Panc1 (cell line): ENCODE measurements at regions not wholly inside any gene's neighbourhood (a gene's known extent, or its start where the extent isn't known, plus 50 kb on each side); places are given as distances from the start of the nearest gene placed in this dataset.

Experiments
- TCF7L2 ChIP-seq: IDR thresholded peaks from 2 replicates; pipeline ENCODE4 v1.6.1; 2011; ENCODE audit warnings: mild to moderate bottlenecking, low read depth, low read length, inconsistent platforms
- TF ChIP-seq, protein P1 (sequence below): fragments of 450-650 bp; IDR thresholded peaks from 2 replicates; pipeline ENCODE4 v1.5.1; 2017; ENCODE audit warnings: mild to moderate bottlenecking
- TF ChIP-seq, protein P2 (sequence below), 2 experiments: IDR thresholded peaks; 2 replicates each; pipeline ENCODE4 v1.6.1; 2011 to 2012; ENCODE audit warnings: low read depth in 2 of 2, control low read depth in 1 of 2, low read length in 1 of 2, mild to moderate bottlenecking in 1 of 2, moderate library complexity in 1 of 2; ENCODE audit not compliant: insufficient read depth in 1 of 2

DNA sequence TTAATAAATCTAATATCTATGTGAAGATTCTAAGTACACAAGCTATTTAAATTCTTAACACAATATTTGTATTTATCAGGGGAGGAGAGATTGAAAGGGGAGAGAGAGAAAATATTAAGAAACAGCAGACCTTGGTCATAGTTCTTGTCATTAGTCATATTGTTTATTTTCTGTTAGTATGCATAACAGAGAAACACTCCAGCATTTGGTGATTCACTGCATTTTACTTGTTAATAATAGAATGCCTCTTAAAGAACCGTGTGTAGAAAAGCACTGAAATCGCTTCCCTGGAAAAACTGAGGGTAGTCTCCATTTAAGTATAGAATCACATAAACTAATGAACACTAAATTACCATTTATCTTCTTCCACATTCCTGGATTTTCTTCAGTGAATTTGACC lies 122.7 kb upstream of the TRPC6 start:
- TF ChIP-seq, protein P1, sequence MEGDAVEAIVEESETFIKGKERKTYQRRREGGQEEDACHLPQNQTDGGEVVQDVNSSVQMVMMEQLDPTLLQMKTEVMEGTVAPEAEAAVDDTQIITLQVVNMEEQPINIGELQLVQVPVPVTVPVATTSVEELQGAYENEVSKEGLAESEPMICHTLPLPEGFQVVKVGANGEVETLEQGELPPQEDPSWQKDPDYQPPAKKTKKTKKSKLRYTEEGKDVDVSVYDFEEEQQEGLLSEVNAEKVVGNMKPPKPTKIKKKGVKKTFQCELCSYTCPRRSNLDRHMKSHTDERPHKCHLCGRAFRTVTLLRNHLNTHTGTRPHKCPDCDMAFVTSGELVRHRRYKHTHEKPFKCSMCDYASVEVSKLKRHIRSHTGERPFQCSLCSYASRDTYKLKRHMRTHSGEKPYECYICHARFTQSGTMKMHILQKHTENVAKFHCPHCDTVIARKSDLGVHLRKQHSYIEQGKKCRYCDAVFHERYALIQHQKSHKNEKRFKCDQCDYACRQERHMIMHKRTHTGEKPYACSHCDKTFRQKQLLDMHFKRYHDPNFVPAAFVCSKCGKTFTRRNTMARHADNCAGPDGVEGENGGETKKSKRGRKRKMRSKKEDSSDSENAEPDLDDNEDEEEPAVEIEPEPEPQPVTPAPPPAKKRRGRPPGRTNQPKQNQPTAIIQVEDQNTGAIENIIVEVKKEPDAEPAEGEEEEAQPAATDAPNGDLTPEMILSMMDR, result no peak
- TF ChIP-seq, protein P2, sequence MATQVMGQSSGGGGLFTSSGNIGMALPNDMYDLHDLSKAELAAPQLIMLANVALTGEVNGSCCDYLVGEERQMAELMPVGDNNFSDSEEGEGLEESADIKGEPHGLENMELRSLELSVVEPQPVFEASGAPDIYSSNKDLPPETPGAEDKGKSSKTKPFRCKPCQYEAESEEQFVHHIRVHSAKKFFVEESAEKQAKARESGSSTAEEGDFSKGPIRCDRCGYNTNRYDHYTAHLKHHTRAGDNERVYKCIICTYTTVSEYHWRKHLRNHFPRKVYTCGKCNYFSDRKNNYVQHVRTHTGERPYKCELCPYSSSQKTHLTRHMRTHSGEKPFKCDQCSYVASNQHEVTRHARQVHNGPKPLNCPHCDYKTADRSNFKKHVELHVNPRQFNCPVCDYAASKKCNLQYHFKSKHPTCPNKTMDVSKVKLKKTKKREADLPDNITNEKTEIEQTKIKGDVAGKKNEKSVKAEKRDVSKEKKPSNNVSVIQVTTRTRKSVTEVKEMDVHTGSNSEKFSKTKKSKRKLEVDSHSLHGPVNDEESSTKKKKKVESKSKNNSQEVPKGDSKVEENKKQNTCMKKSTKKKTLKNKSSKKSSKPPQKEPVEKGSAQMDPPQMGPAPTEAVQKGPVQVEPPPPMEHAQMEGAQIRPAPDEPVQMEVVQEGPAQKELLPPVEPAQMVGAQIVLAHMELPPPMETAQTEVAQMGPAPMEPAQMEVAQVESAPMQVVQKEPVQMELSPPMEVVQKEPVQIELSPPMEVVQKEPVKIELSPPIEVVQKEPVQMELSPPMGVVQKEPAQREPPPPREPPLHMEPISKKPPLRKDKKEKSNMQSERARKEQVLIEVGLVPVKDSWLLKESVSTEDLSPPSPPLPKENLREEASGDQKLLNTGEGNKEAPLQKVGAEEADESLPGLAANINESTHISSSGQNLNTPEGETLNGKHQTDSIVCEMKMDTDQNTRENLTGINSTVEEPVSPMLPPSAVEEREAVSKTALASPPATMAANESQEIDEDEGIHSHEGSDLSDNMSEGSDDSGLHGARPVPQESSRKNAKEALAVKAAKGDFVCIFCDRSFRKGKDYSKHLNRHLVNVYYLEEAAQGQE (IDR thresholded peaks at IDR 0.05; ENCODE audit: insufficient read depth in 1 of 2, low read depth in 2 of 2, low read length in 1 of 2), result no peak
- no peak for TF ChIP-seq TCF7L2
